Fibroblast of pulmonary artery (primary cell): ENCODE measurements at regions not wholly inside any gene's neighbourhood (a gene's known extent, or its start where the extent isn't known, plus 50 kb on each side); places are given as distances from the start of the nearest gene placed in this dataset.
"Not testable (repeated sequence)": the region's sequence is repeated elsewhere in the genome, so short reads cannot be mapped to it uniquely, and the experiment has no call there.

Experiments
- DNase-seq: peaks from one replicate; pipeline ENCODE4 v3.0.0-alpha.2; 2010; ENCODE audit warnings: low read depth
- H3K4me3 ChIP-seq: replicated peaks from 2 replicates; pipeline ENCODE4 v1.5.1; 2011; ENCODE audit warnings: low read depth, mild to moderate bottlenecking, control low read depth, low read length, moderate library complexity
- TF ChIP-seq, protein P1 (sequence below): IDR thresholded peaks from 2 replicates; pipeline ENCODE4 v1.5.1; 2011; ENCODE audit warnings: mild to moderate bottlenecking, control low read depth, low read length, inconsistent platforms; ENCODE audit errors: missing control alignments

DNA sequence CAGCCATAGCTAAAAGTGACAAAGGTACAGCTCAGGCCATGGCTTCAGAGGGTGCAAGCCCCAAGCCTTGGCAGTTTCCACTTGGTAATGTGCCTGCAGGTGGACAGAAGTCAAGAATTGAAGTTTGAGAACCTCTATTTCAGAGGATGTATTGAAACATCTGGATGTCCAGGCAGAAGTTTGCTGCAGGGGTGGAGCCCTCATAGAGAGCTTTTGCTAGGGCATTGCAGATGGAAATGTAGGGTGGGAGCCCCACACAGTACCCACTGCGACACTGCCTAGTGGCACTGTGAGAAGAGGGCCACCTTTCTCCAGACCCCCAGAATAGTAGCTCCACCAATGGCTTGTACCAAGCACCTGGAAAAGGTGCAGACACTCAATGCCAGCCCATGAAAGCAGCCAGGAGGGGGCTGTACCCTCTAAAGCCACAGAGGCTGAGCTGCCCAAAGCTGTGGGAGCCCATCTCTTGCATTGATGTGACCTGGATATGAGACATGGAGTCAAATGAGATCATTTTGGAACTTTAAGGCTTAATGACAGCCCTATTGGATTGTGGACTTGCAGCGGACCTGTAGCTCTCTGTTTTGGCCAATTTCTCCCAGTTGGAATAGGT lies 1299.4 kb upstream of the MAP3K7 start:
- H3K4me3 ChIP-seq: no peak overlapping the region
- TF ChIP-seq, protein P1, sequence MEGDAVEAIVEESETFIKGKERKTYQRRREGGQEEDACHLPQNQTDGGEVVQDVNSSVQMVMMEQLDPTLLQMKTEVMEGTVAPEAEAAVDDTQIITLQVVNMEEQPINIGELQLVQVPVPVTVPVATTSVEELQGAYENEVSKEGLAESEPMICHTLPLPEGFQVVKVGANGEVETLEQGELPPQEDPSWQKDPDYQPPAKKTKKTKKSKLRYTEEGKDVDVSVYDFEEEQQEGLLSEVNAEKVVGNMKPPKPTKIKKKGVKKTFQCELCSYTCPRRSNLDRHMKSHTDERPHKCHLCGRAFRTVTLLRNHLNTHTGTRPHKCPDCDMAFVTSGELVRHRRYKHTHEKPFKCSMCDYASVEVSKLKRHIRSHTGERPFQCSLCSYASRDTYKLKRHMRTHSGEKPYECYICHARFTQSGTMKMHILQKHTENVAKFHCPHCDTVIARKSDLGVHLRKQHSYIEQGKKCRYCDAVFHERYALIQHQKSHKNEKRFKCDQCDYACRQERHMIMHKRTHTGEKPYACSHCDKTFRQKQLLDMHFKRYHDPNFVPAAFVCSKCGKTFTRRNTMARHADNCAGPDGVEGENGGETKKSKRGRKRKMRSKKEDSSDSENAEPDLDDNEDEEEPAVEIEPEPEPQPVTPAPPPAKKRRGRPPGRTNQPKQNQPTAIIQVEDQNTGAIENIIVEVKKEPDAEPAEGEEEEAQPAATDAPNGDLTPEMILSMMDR: no peak
- no peak for DNase-seq

DNA sequence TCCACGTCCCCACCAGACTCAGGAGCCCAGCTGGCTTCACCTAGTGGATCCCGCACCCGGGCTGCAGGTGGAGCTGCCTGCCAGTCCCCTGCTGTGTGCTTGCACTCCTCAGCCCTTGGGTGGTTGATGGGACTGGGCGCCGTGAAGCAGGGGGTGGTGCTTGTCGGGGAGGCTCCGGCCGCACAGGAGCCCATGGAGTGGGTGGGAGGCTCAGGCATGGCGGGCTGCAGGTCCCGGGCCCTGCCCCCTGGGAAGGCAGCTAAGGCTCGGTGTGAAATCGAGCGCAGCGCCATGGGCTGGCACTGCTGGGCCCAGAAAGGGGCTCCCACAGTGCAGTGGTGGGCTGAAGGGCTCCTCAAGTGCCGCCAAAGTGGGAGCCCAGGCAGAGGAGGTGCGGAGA lies 1294.9 kb upstream of the MAP3K7 start:
- not testable (repeated sequence) for H3K4me3 ChIP-seq

DNA sequence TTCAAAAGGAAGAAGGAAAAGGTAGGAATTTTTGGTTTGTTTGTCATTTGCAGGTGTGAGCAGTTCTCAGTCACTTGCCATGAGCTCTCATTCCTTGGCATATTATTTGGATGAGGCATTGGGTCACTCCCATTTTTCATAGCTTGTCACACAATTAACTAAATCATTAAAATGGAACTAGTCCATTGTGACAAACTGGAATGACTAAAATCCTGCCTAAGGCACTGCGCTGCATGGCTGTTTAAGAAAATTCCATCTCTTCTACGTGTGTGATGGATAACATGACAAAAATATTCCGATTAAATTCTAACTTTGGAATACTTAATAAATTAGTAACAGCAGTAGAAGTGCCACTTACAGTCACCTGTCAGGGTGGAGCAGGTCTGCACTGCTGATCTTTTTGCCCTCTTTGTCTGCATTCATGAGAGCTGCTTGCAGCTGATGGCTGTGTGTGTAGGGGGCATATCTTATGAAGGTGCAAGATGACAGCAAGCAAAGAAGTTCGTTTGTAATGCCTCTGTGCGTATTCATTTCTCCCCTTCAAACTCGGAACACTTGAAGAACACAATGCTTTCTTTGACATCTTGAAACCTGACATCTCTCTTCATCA lies 1292.6 kb upstream of the MAP3K7 start:
- DNase-seq: no peak
- TF ChIP-seq, protein P1: no peak
- H3K4me3 ChIP-seq: no peak overlapping the region

More for the DNA sequence above, 1294.9 kb upstream of the MAP3K7 start:
- not testable (repeated sequence) for DNase-seq

DNA sequence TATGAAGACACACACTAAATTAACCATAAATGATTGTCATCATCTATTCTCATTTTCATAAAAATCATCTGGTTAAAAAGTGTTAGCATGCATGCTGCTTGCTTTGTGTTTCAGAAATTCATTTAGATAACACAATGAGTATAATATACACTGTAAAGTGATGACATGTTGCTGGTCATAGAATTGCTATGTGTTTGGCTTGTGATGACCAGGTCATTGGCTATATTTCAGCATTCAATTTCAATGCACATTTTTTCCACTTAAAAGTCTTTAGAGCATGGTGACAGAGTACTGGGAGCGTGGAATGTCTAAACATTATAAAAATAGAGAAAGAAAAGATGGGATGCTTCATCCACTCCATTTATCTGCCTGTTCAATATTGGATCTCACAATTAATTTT lies 1291.1 kb upstream of the MAP3K7 start:
- H3K4me3 ChIP-seq: no peak overlapping the region
- TF ChIP-seq, protein P1: no peak
- no peak for DNase-seq

DNA sequence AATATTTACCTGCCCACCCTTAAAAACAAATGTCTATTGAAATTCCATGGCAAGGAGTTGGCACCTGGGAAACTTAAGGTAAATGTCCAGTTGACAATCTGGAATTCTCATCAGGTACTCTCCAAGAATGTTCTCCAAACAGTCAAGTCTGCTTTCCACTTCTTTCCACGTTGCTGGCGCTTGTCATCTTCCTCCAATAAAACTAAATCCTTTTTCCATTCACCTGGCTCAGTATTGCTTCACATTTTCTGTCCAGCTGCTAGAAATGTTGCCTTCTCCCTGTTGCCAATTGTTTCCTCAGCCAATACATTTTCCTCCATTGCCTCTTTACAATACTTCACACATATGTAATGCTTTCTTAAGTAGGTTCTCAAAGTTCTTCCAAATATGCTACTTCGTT lies 1288.1 kb upstream of the MAP3K7 start:
- DNase-seq: no peak
- no peak overlapping the region for H3K4me3 ChIP-seq
- TF ChIP-seq, protein P1: no peak

DNA sequence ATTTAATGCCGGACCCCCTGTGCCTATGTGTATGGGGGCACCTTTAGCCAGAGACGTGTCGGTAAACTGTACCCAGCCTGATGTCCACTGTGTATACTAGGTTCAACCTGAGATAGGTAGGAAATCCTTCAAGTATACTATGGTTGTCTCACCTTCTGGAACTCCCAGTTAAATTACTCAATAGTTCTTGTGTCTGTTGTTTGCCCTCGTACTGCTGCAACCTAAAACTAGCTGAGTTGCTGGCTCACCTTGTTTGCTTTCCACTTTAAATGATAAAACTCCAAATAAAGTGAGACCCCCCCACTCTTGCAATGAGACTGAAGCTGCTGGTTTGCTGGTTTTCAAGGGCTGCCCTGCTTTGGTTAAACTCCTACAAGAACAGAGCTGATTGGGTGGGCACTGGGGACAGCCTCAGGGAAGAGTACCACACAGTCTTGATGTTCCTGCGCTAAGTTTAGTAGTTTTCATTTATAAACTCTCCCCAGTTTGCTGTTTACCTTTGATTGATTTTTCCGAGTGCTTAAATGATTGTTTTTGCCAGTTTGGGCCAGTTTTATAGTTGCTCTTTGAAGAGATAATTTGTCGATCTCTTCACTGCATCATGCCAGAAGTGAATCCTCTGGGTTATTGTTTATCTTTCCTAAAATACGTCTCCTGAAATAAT lies 1281.8 kb upstream of the MAP3K7 start:
- TF ChIP-seq, protein P1: no peak
- H3K4me3 ChIP-seq: no peak overlapping the region
- DNase-seq: no peak

DNA sequence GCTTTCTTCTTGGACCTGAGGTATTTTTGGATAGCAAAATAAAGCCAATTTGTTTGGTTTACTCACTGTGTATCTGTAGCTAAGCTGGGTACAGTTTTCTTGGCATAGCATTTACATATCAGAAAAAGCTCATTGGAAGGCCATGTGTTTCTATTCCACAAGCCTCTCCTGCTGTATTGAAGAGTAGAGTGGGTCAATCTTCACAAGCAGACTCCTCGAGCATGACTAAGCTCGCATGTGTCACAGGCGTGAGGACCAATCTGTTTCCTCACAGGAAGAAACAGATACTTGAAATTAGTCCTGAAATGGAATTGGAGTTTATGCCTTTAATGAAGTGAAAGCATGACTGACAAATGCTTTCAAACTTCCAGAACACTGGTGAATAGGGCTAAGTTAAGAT lies 1279.0 kb upstream of the MAP3K7 start:
- TF ChIP-seq, protein P1: no peak
- no peak for DNase-seq

More for the DNA sequence above, 1279.0 kb upstream of the MAP3K7 start:
- H3K4me3 ChIP-seq: no peak overlapping the region
